SK-N-SH treated with all-trans-retinoic acid at 6 μM for 48 hours (cell line): ENCODE measurements at regions not wholly inside any gene's neighbourhood (a gene's known extent, or its start where the extent isn't known, plus 50 kb on each side); places are given as distances from the start of the nearest gene placed in this dataset.

Source experiments
- ATAC-seq: fragments of 200-7000 bp; cut with Tn5 transposase; 3 replicates; pipeline ENCODE4 v1.9.1; 2020; ENCODE audit warnings: mild to moderate bottlenecking, moderate library complexity
- ARNTL ChIP-seq: fragments of 450-650 bp; formaldehyde crosslinking; IDR thresholded peaks from 2 replicates; pipeline ENCODE4 v1.5.0; 2020; ENCODE audit warnings: low read depth, mild to moderate bottlenecking, moderate library complexity, borderline replicate concordance
- CREB5 ChIP-seq: fragments of 250-450 bp; sonication (Bioruptor Pico); IDR thresholded peaks from 2 replicates; pipeline ENCODE4 v1.5.1; 2020; ENCODE audit warnings: low read depth, mild to moderate bottlenecking, moderate library complexity
- CSDC2 ChIP-seq: fragments of 250-450 bp; sonication (Bioruptor Pico); IDR thresholded peaks from 2 replicates; pipeline ENCODE4 v1.5.0; 2020; ENCODE audit warnings: mild to moderate bottlenecking, moderate library complexity
- ESRRG ChIP-seq: fragments of 250-450 bp; sonication (Bioruptor Pico); IDR thresholded peaks from 2 replicates; pipeline ENCODE4 v1.6.1; 2021; ENCODE audit warnings: mild to moderate bottlenecking
- GLIS3 ChIP-seq: fragments of 250-450 bp; sonication (Bioruptor Pico); IDR thresholded peaks from 2 replicates; pipeline ENCODE4 v1.5.0; 2020; ENCODE audit warnings: mild to moderate bottlenecking, moderate library complexity
- ISL1 ChIP-seq: fragments of 250-450 bp; sonication (Bioruptor Pico); IDR thresholded peaks from 2 replicates; pipeline ENCODE4 v2.1.2; 2022; ENCODE audit warnings: mild to moderate bottlenecking, moderate library complexity
- OSR1 ChIP-seq: fragments of 250-450 bp; sonication (Bioruptor Pico); IDR thresholded peaks from 2 replicates; pipeline ENCODE4 v1.8.0; 2022; ENCODE audit warnings: moderate library complexity, mild to moderate bottlenecking, inconsistent platforms
- PATZ1 ChIP-seq: fragments of 250-450 bp; sonication (Bioruptor Pico); IDR thresholded peaks from 2 replicates; pipeline ENCODE4 v1.8.0; 2020; ENCODE audit warnings: mild to moderate bottlenecking, moderate library complexity, borderline replicate concordance
- PPARA ChIP-seq: fragments of 250-450 bp; sonication (Bioruptor Pico); IDR thresholded peaks from 2 replicates; pipeline ENCODE4 v1.5.0; 2020; ENCODE audit warnings: mild to moderate bottlenecking, borderline replicate concordance
- RARB ChIP-seq: fragments of 250-450 bp; sonication (Bioruptor Pico); IDR thresholded peaks from 2 replicates; pipeline ENCODE4 v1.8.0; 2021; ENCODE audit warnings: mild to moderate bottlenecking, moderate library complexity
- SNAI2 ChIP-seq: fragments of 250-450 bp; sonication (Bioruptor Pico); IDR thresholded peaks from 2 replicates; pipeline ENCODE4 v1.5.0; 2020; ENCODE audit warnings: mild to moderate bottlenecking, moderate library complexity
- TOX ChIP-seq: fragments of 250-450 bp; sonication (Bioruptor Pico); IDR thresholded peaks from 2 replicates; pipeline ENCODE4 v1.8.0; 2021; ENCODE audit warnings: mild to moderate bottlenecking, moderate library complexity, borderline replicate concordance
- ZC3H10 ChIP-seq: fragments of 250-450 bp; sonication (Bioruptor Pico); IDR thresholded peaks from 2 replicates; pipeline ENCODE4 v1.5.1; 2021; ENCODE audit warnings: mild to moderate bottlenecking, moderate library complexity
- ZFP30 ChIP-seq: fragments of 450-650 bp; formaldehyde crosslinking; IDR thresholded peaks from 2 replicates; pipeline ENCODE4 v1.5.0; 2022; ENCODE audit warnings: mild to moderate bottlenecking, moderate library complexity
- ZNF565 ChIP-seq: fragments of 450-650 bp; formaldehyde crosslinking; conservative IDR thresholded peaks from 2 replicates; pipeline ENCODE4 v1.5.0; 2020; ENCODE audit warnings: low read depth, mild to moderate bottlenecking, moderate library complexity
- ZNF70 ChIP-seq: fragments of 450-650 bp; formaldehyde crosslinking; IDR thresholded peaks from 2 replicates; pipeline ENCODE4 v1.5.0; 2020; ENCODE audit warnings: mild to moderate bottlenecking, moderate library complexity
- ZNF8 ChIP-seq: fragments of 450-650 bp; formaldehyde crosslinking; IDR thresholded peaks from 2 replicates; pipeline ENCODE4 v1.5.0; 2020; ENCODE audit warnings: mild to moderate bottlenecking, moderate library complexity
- TF ChIP-seq, protein P1 (sequence below): fragments of 250-450 bp; sonication (Bioruptor Pico); IDR thresholded peaks from 2 replicates; pipeline ENCODE4 v1.5.0; 2020; ENCODE audit warnings: mild to moderate bottlenecking, moderate library complexity
- TF ChIP-seq, protein P2 (sequence below): fragments of 250-450 bp; sonication (Bioruptor Pico); IDR thresholded peaks from 2 replicates; pipeline ENCODE4 v1.8.0; 2021; ENCODE audit warnings: low read depth, mild to moderate bottlenecking, moderate library complexity, borderline replicate concordance

GRCh38 chr3:40908612-40909011 is 290.7 kb upstream of the CTNNB1 start (continued):
- TF ChIP-seq CREB5 (CRISPR knock-in tag) (no peak), ZC3H10 (CRISPR knock-in tag) (no peak), ARNTL (CRISPR knock-in tag) (no peak), ESRRG (CRISPR knock-in tag) (no peak), PPARA (CRISPR knock-in tag) (no peak), ZNF8 (CRISPR knock-in tag) (no peak)
- TF ChIP-seq, protein P1, sequence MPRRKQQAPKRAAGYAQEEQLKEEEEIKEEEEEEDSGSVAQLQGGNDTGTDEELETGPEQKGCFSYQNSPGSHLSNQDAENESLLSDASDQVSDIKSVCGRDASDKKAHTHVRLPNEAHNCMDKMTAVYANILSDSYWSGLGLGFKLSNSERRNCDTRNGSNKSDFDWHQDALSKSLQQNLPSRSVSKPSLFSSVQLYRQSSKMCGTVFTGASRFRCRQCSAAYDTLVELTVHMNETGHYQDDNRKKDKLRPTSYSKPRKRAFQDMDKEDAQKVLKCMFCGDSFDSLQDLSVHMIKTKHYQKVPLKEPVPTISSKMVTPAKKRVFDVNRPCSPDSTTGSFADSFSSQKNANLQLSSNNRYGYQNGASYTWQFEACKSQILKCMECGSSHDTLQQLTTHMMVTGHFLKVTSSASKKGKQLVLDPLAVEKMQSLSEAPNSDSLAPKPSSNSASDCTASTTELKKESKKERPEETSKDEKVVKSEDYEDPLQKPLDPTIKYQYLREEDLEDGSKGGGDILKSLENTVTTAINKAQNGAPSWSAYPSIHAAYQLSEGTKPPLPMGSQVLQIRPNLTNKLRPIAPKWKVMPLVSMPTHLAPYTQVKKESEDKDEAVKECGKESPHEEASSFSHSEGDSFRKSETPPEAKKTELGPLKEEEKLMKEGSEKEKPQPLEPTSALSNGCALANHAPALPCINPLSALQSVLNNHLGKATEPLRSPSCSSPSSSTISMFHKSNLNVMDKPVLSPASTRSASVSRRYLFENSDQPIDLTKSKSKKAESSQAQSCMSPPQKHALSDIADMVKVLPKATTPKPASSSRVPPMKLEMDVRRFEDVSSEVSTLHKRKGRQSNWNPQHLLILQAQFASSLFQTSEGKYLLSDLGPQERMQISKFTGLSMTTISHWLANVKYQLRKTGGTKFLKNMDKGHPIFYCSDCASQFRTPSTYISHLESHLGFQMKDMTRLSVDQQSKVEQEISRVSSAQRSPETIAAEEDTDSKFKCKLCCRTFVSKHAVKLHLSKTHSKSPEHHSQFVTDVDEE, result no peak
- TF ChIP-seq, all 23 proteins: peak for 0

- no peak for ATAC-seq
- no peak for TF ChIP-seq ISL1 (CRISPR knock-in tag)
- no peak for TF ChIP-seq ZNF565 (CRISPR knock-in tag)
- TF ChIP-seq OSR1 (CRISPR knock-in tag), result no peak
- no peak for TF ChIP-seq PPARA (CRISPR knock-in tag)
- TF ChIP-seq CREB5 (CRISPR knock-in tag), result no peak
- TF ChIP-seq ARNTL (CRISPR knock-in tag), result no peak
- no peak for TF ChIP-seq SNAI2 (CRISPR knock-in tag)
- TF ChIP-seq ZC3H10 (CRISPR knock-in tag), result no peak
- TF ChIP-seq PATZ1 (CRISPR knock-in tag), result no peak
- TF ChIP-seq, all 23 proteins: peak for 0
Observed at GRCh38 chr3:40911264-40911663, 288.0 kb upstream of the CTNNB1 start.

- ATAC-seq, result no peak
- TF ChIP-seq RARB (CRISPR knock-in tag), result no peak
- no peak for TF ChIP-seq SNAI2 (CRISPR knock-in tag)
Observed at GRCh38 chr3:40911928-40912327, 287.4 kb upstream of the CTNNB1 start.

- TF ChIP-seq CSDC2 (CRISPR knock-in tag) (no peak), ZFP30 (CRISPR knock-in tag) (no peak), TOX (CRISPR knock-in tag) (no peak), GLIS3 (CRISPR knock-in tag) (no peak), ARNTL (CRISPR knock-in tag) (no peak), ZNF70 (CRISPR knock-in tag) (no peak), RARB (CRISPR knock-in tag) (no peak), ISL1 (CRISPR knock-in tag) (no peak), PPARA (CRISPR knock-in tag) (no peak), ZC3H10 (CRISPR knock-in tag) (no peak), ESRRG (CRISPR knock-in tag) (no peak), CREB5 (CRISPR knock-in tag) (no peak), SNAI2 (CRISPR knock-in tag) (no peak)
- TF ChIP-seq, protein P2, sequence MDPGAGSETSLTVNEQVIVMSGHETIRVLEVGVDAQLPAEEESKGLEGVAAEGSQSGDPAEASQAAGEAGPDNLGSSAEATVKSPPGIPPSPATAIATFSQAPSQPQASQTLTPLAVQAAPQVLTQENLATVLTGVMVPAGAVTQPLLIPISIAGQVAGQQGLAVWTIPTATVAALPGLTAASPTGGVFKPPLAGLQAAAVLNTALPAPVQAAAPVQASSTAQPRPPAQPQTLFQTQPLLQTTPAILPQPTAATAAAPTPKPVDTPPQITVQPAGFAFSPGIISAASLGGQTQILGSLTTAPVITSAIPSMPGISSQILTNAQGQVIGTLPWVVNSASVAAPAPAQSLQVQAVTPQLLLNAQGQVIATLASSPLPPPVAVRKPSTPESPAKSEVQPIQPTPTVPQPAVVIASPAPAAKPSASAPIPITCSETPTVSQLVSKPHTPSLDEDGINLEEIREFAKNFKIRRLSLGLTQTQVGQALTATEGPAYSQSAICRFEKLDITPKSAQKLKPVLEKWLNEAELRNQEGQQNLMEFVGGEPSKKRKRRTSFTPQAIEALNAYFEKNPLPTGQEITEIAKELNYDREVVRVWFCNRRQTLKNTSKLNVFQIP (CRISPR knock-in tag), result no peak
- TF ChIP-seq, all 23 proteins: peak for 0
- no peak for ATAC-seq
Observed at GRCh38 chr3:40912461-40912860, 286.8 kb upstream of the CTNNB1 start.
